GM18868 (cell line): ENCODE measurements at regions not wholly inside any gene's neighbourhood (a gene's known extent, or its start where the extent isn't known, plus 50 kb on each side); places are given as distances from the start of the nearest gene placed in this dataset.

Experiments used
- ATAC-seq: cut with Tn5 transposase; IDR thresholded peaks from one replicate; pipeline ENCODE4 v1.9.1; 2021; ENCODE audit warnings: mild to moderate bottlenecking, moderate library complexity; ENCODE audit not compliant: unreplicated experiment

GRCh38 chr10:10967029-10967428, 50.6 kb upstream of the CELF2 start:
- no peak for ATAC-seq

- no peak for ATAC-seq
Measured at GRCh38 chr10:10967581-10968256, 50.0 kb upstream of the CELF2 start.
